ENCODE measurements at regions not wholly inside any gene's neighbourhood (a gene's known extent, or its start where the extent isn't known, plus 50 kb on each side); places are given as distances from the start of the nearest gene placed in this dataset.

GRCh38 chr15:25613134-25613533, 174.3 kb upstream of the UBE3A start:
- DNase-seq (ENCODE audit: low spot score): no peak
- H3K27ac ChIP-seq: no peak overlapping the region
- no peak for TF ChIP-seq CTCF (IDR thresholded peaks at IDR 0.05)
- H3K4me3 ChIP-seq: no peak overlapping the region

GRCh38 chr15:25611603-25612002, 172.8 kb upstream of the UBE3A start:
- DNase-seq (ENCODE audit: low spot score): no peak
- peak overlapping the region in 1 of 2 donors; percentile 5 for H3K27ac ChIP-seq

GRCh38 chr15:25609371-25609770, 170.5 kb upstream of the UBE3A start:
- no peak overlapping the region for H3K4me3 ChIP-seq
- H3K27ac ChIP-seq: no peak overlapping the region
- no peak for DNase-seq (ENCODE audit: low spot score)
- TF ChIP-seq CTCF (IDR thresholded peaks at IDR 0.05): no peak

More at GRCh38 chr15:25611603-25612002, 172.8 kb upstream of the UBE3A start:
- no peak for TF ChIP-seq CTCF (IDR thresholded peaks at IDR 0.05)
- no peak overlapping the region for H3K4me3 ChIP-seq

GRCh38 chr15:25608926-25609325, 170.1 kb upstream of the UBE3A start:
- no peak for TF ChIP-seq CTCF (IDR thresholded peaks at IDR 0.05)
- DNase-seq (ENCODE audit: low spot score): no peak
- Histone ChIP-seq H3K27ac (no peak overlapping the region), H3K4me3 (no peak overlapping the region)

GRCh38 chr15:25605151-25605550, 166.3 kb upstream of the UBE3A start:
- no peak for DNase-seq (ENCODE audit: low spot score)
- no peak for TF ChIP-seq CTCF (IDR thresholded peaks at IDR 0.05)
- H3K4me3 ChIP-seq: no peak overlapping the region
- H3K27ac ChIP-seq: no peak overlapping the region

GRCh38 chr15:25600751-25601150, 161.9 kb upstream of the UBE3A start:
- no peak for DNase-seq (ENCODE audit: low spot score)
- TF ChIP-seq CTCF (IDR thresholded peaks at IDR 0.05): no peak
- Histone ChIP-seq H3K4me3 (no peak overlapping the region), H3K27ac (no peak overlapping the region)

GRCh38 chr15:25597571-25597970, 158.7 kb upstream of the UBE3A start:
- DNase-seq (ENCODE audit: low spot score): no peak
- TF ChIP-seq CTCF (IDR thresholded peaks at IDR 0.05): no peak
- Histone ChIP-seq H3K27ac (peak overlapping the region; percentile 34 to 77), H3K4me3 (peak overlapping the region; percentile 64)
